ENCODE measurements at regions not wholly inside any gene's neighbourhood (a gene's known extent, or its start where the extent isn't known, plus 50 kb on each side); places are given as distances from the start of the nearest gene placed in this dataset.

GRCh38 chr21:29473808-29474207, 175.1 kb downstream of the BACH1 start:
- intact Hi-C loops (cut with micrococcal nuclease), result loop anchor here (10.0 kb wide), 1 partner anchor 311 kb away; no protein-coding TSS in a partner anchor
- Histone ChIP-seq H3K27ac (ENCODE audit: extremely low read depth, low read depth, low read length) (no peak overlapping the region), H3K27me3 (ENCODE audit: control insufficient read depth in 2 of 2, insufficient read depth in 2 of 2, low read length in 2 of 2) (no peaks in the 10 kb centered on the region), H3K9me3 (replicated peaks; ENCODE audit: control insufficient read depth, insufficient read depth, low read depth, low read length) (no peaks in the 10 kb centered on the region), H3K9ac (ENCODE audit: insufficient read depth in 1 of 2, low read depth in 2 of 2, low read length in 2 of 2) (no peak overlapping the region), H3K36me3 (ENCODE audit: control insufficient read depth, insufficient read depth, low read length) (no peaks in the 10 kb centered on the region), H2AFZ (ENCODE audit: low read depth, low read length) (no peak overlapping the region), H3K4me3 (no peak overlapping the region), H3K9me1 (ENCODE audit: control insufficient read depth, insufficient read depth, low read length) (no peaks in the 10 kb centered on the region), H3K79me2 (ENCODE audit: control insufficient read depth, insufficient read depth, low read length) (no peaks in the 10 kb centered on the region), H3K4me2 (ENCODE audit: insufficient read depth, low read length) (no peak overlapping the region), H4K20me1 (replicated peaks; ENCODE audit: control insufficient read depth, insufficient read depth, low read length) (no peaks in the 10 kb centered on the region), H3K4me1 (replicated peaks in 1 of 2; ENCODE audit: control insufficient read depth in 2 of 2, insufficient read depth in 2 of 2, low read length in 2 of 2) (peaks cover 0 to 3% of the 10 kb centered on the region in 2 experiments; a peak in 3 of 5 replicates)
- no TSS peak for BruUV-seq (replicated peaks)
- FAIRE-seq (no peak), ATAC-seq (no peak), DNase-seq (ENCODE audit: extremely low read depth in 1 of 4, low spot score in 3 of 4) (no peak)
- WGBS (ENCODE audit: insufficient coverage, low coverage, missing lambda C conversion rate), result 73% methylated on average over 2 of the region's 2 CpGs
- ChIA-PET POLR2A (no interaction called here), CTCF (ENCODE audit: low intra/inter-chr PET ratio) (no interaction called here)
- in situ Hi-C loops (cut with MboI), result no loop called here
- TF ChIP-seq, protein P1, sequence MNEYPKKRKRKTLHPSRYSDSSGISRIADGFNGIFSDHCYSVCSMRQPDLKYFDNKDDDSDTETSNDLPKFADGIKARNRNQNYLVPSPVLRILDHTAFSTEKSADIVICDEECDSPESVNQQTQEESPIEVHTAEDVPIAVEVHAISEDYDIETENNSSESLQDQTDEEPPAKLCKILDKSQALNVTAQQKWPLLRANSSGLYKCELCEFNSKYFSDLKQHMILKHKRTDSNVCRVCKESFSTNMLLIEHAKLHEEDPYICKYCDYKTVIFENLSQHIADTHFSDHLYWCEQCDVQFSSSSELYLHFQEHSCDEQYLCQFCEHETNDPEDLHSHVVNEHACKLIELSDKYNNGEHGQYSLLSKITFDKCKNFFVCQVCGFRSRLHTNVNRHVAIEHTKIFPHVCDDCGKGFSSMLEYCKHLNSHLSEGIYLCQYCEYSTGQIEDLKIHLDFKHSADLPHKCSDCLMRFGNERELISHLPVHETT (CRISPR knock-in tag; conservative IDR thresholded peaks at IDR 0.05 in 1 of 2, IDR thresholded peaks at IDR 0.05 in 1 of 2), result no peak
- no peak for TF ChIP-seq ZBTB1 (CRISPR knock-in tag; IDR thresholded peaks at IDR 0.05; ENCODE audit: borderline replicate concordance, low read depth)
- TF ChIP-seq ZBTB2 (IDR thresholded peaks at IDR 0.05), result no peak
- TF ChIP-seq ZFP30 (CRISPR knock-in tag; IDR thresholded peaks at IDR 0.05; ENCODE audit: borderline replicate concordance), result no peak
- no peak for TF ChIP-seq USF2 (CRISPR knock-in tag; IDR thresholded peaks at IDR 0.05)
- TF ChIP-seq ZC3H8 (IDR thresholded peaks at IDR 0.05), result no peak
- no peak for TF ChIP-seq ZBTB5 (IDR thresholded peaks at IDR 0.05)
- no peak for TF ChIP-seq GTF2E2 (tag; IDR thresholded peaks at IDR 0.05)
- TF ChIP-seq XRCC4 (IDR thresholded peaks at IDR 0.05; ENCODE audit: extremely low read depth, insufficient read depth, insufficient read length), result no peak
- TF ChIP-seq NFRKB (IDR thresholded peaks at IDR 0.05; ENCODE audit: low read depth), result no peak
- TF ChIP-seq ZNF511 (CRISPR knock-in tag; IDR thresholded peaks at IDR 0.05), result no peak
- no peak for TF ChIP-seq PCBP2 (IDR thresholded peaks at IDR 0.05; ENCODE audit: low read depth, low read length, poor library complexity, severe bottlenecking)
- no peak for TF ChIP-seq ZNF77 (CRISPR knock-in tag; IDR thresholded peaks at IDR 0.05)
- TF ChIP-seq MCM3 (IDR thresholded peaks at IDR 0.05), result no peak
- no peak for TF ChIP-seq RBM34 (IDR thresholded peaks at IDR 0.05; ENCODE audit: borderline replicate concordance, insufficient read depth, low read length)
- no peak for TF ChIP-seq SMAD3 (CRISPR knock-in tag; conservative IDR thresholded peaks at IDR 0.05)
- TF ChIP-seq CAMTA2 (CRISPR knock-in tag; conservative IDR thresholded peaks at IDR 0.05), result no peak
- TF ChIP-seq SIN3A (IDR thresholded peaks at IDR 0.05; ENCODE audit: borderline replicate concordance in 2 of 2, control insufficient read depth in 1 of 2, low read depth in 2 of 2, low read length in 2 of 2), result no peak
